ENCODE measurements at regions not wholly inside any gene's neighbourhood (a gene's known extent, or its start where the extent isn't known, plus 50 kb on each side); places are given as distances from the start of the nearest gene placed in this dataset.
"Not testable (repeated sequence)": the region's sequence is repeated elsewhere in the genome, so short reads cannot be mapped to it uniquely, and the experiment has no call there.

- no peak overlapping the region for H3K4me2 ChIP-seq (ENCODE audit: low read depth, low read length)
- TF ChIP-seq CTCF (IDR thresholded peaks at IDR 0.05; ENCODE audit: low read length) (no peak), EZH2phosphoT487 (IDR thresholded peaks at IDR 0.05; ENCODE audit: low read length) (no peak), EZH2 (optimal IDR thresholded peaks at IDR 0.05; ENCODE audit: low read depth, low read length) (no peak)
- no peaks in the 10 kb centered on the region for H3F3A ChIP-seq (ENCODE audit: insufficient read depth, low read length)
- H3K27me3 ChIP-seq (replicated peaks; ENCODE audit: insufficient read depth, low read length), result no peaks in the 10 kb centered on the region
- no peak for DNase-seq
- no peaks in the 10 kb centered on the region for H3K36me3 ChIP-seq (replicated peaks; ENCODE audit: insufficient read depth, low read length)
- H3K9me2 ChIP-seq (replicated peaks; ENCODE audit: insufficient read depth, low read length), result no peaks in the 10 kb centered on the region
- H2AFZ ChIP-seq (ENCODE audit: low read length), result no peak overlapping the region
- no peaks in the 10 kb centered on the region for H3K79me2 ChIP-seq (ENCODE audit: low read length)
- no peak overlapping the region for H3K4me3 ChIP-seq (ENCODE audit: low read length)
- no peak overlapping the region for H3K9ac ChIP-seq (ENCODE audit: low read length)
- no peaks in the 10 kb centered on the region for H3K9me3 ChIP-seq (replicated peaks; ENCODE audit: insufficient read depth, low read length)
- H3K4me1 ChIP-seq (ENCODE audit: low read length), result no peaks in the 10 kb centered on the region
- no peak overlapping the region for H3K27ac ChIP-seq (ENCODE audit: low read length)
- H4K20me1 ChIP-seq (ENCODE audit: insufficient read depth, low read length), result no peaks in the 10 kb centered on the region
These were observed 376.7 kb upstream of the PDZRN3 start for GRCh38 chr3:74001436-74001835.

GRCh38 chr3:74000725-74001124 lies 376.0 kb upstream of the PDZRN3 start:
- no peak overlapping the region for H3K9ac ChIP-seq (ENCODE audit: low read length)
- no peaks in the 10 kb centered on the region for H3K9me3 ChIP-seq (replicated peaks; ENCODE audit: insufficient read depth, low read length)
- no peaks in the 10 kb centered on the region for H3K9me2 ChIP-seq (replicated peaks; ENCODE audit: insufficient read depth, low read length)
- no peak for DNase-seq
- H3K79me2 ChIP-seq (ENCODE audit: low read length), result no peaks in the 10 kb centered on the region
- no peaks in the 10 kb centered on the region for H3F3A ChIP-seq (ENCODE audit: insufficient read depth, low read length)
- no peaks in the 10 kb centered on the region for H3K4me1 ChIP-seq (ENCODE audit: low read length)
- no peaks in the 10 kb centered on the region for H3K36me3 ChIP-seq (replicated peaks; ENCODE audit: insufficient read depth, low read length)
- no peaks in the 10 kb centered on the region for H4K20me1 ChIP-seq (ENCODE audit: insufficient read depth, low read length)
- H3K4me2 ChIP-seq (ENCODE audit: low read depth, low read length), result no peak overlapping the region
- no peak for TF ChIP-seq CTCF (IDR thresholded peaks at IDR 0.05; ENCODE audit: low read length)
- no peak for TF ChIP-seq EZH2phosphoT487 (IDR thresholded peaks at IDR 0.05; ENCODE audit: low read length)
- no peak for TF ChIP-seq EZH2 (optimal IDR thresholded peaks at IDR 0.05; ENCODE audit: low read depth, low read length)
- H3K4me3 ChIP-seq (ENCODE audit: low read length), result no peak overlapping the region
- H2AFZ ChIP-seq (ENCODE audit: low read length), result no peak overlapping the region
- H3K27me3 ChIP-seq (replicated peaks; ENCODE audit: insufficient read depth, low read length), result no peaks in the 10 kb centered on the region
- no peak overlapping the region for H3K27ac ChIP-seq (ENCODE audit: low read length)

GRCh38 chr3:73999501-73999900 lies 374.8 kb upstream of the PDZRN3 start:
- H2AFZ ChIP-seq (ENCODE audit: low read length), result no peak overlapping the region
- no peaks in the 10 kb centered on the region for H3K9me3 ChIP-seq (replicated peaks; ENCODE audit: insufficient read depth, low read length)
- DNase-seq, result no peak
- no peaks in the 10 kb centered on the region for H3F3A ChIP-seq (ENCODE audit: insufficient read depth, low read length)
- H3K79me2 ChIP-seq (ENCODE audit: low read length), result no peaks in the 10 kb centered on the region
- H3K27me3 ChIP-seq (replicated peaks; ENCODE audit: insufficient read depth, low read length), result no peaks in the 10 kb centered on the region
- no peaks in the 10 kb centered on the region for H3K36me3 ChIP-seq (replicated peaks; ENCODE audit: insufficient read depth, low read length)
- H3K9me2 ChIP-seq (replicated peaks; ENCODE audit: insufficient read depth, low read length), result no peaks in the 10 kb centered on the region
- no peak overlapping the region for H3K4me2 ChIP-seq (ENCODE audit: low read depth, low read length)
- H3K27ac ChIP-seq (ENCODE audit: low read length), result no peak overlapping the region
- H4K20me1 ChIP-seq (ENCODE audit: insufficient read depth, low read length), result no peaks in the 10 kb centered on the region
- H3K4me1 ChIP-seq (ENCODE audit: low read length), result no peaks in the 10 kb centered on the region
- TF ChIP-seq EZH2 (optimal IDR thresholded peaks at IDR 0.05; ENCODE audit: low read depth, low read length) (no peak), EZH2phosphoT487 (IDR thresholded peaks at IDR 0.05; ENCODE audit: low read length) (no peak), CTCF (IDR thresholded peaks at IDR 0.05; ENCODE audit: low read length) (no peak)
- H3K4me3 ChIP-seq (ENCODE audit: low read length), result no peak overlapping the region
- no peak overlapping the region for H3K9ac ChIP-seq (ENCODE audit: low read length)

GRCh38 chr3:73990691-73991090 lies 365.9 kb upstream of the PDZRN3 start:
- H3K4me2 ChIP-seq (ENCODE audit: low read depth, low read length); H3K9ac ChIP-seq (ENCODE audit: low read length); H3K4me1 ChIP-seq (ENCODE audit: low read length); H3F3A ChIP-seq (ENCODE audit: insufficient read depth, low read length); H4K20me1 ChIP-seq (ENCODE audit: insufficient read depth, low read length); H3K4me3 ChIP-seq (ENCODE audit: low read length); H2AFZ ChIP-seq (ENCODE audit: low read length); DNase-seq; H3K36me3 ChIP-seq (replicated peaks; ENCODE audit: insufficient read depth, low read length); H3K27ac ChIP-seq (ENCODE audit: low read length); H3K9me3 ChIP-seq (replicated peaks; ENCODE audit: insufficient read depth, low read length); H3K27me3 ChIP-seq (replicated peaks; ENCODE audit: insufficient read depth, low read length); H3K9me2 ChIP-seq (replicated peaks; ENCODE audit: insufficient read depth, low read length); H3K79me2 ChIP-seq (ENCODE audit: low read length): not testable (repeated sequence)
